HFF-Myc (cell line): ENCODE measurements at regions not wholly inside any gene's neighbourhood (a gene's known extent, or its start where the extent isn't known, plus 50 kb on each side); places are given as distances from the start of the nearest gene placed in this dataset.
"Not testable (repeated sequence)": the region's sequence is repeated elsewhere in the genome, so short reads cannot be mapped to it uniquely, and the experiment has no call there.

Experiments
- DNase-seq: peaks from one replicate; pipeline ENCODE4 v3.0.0-alpha.2; 2011; ENCODE audit warnings: low read depth; ENCODE audit errors: extremely low read depth
- H3K4me3 ChIP-seq: replicated peaks from 2 replicates; pipeline ENCODE4 v1.5.1; 2011; ENCODE audit warnings: low read depth, mild to moderate bottlenecking, control low read depth, low read length
- TF ChIP-seq, protein P1 (sequence below): IDR thresholded peaks from 2 replicates; pipeline ENCODE4 v1.5.1; 2012; ENCODE audit warnings: mild to moderate bottlenecking, low read depth, low read length, control low read depth; ENCODE audit errors: missing control alignments

DNA sequence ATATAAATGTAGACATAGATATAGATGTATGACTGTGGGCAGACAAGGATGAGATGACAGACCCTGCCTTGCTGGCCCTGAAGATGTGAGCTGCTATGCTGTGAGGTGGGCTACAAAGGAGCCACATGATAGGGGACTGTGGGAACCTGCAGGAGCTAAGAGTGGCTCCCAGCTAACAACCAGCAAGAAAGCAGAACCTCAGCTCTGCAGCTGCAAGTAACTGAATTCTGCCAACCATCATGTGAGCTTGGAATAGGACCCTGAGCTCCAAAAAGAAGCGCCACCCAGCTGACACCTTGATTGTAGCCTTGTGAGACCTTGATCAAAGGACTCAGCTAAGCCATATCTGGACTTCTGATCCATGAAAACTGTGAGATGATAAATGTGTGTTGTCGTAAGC lies 123.3 kb upstream of the GRM7 start:
- TF ChIP-seq, protein P1, sequence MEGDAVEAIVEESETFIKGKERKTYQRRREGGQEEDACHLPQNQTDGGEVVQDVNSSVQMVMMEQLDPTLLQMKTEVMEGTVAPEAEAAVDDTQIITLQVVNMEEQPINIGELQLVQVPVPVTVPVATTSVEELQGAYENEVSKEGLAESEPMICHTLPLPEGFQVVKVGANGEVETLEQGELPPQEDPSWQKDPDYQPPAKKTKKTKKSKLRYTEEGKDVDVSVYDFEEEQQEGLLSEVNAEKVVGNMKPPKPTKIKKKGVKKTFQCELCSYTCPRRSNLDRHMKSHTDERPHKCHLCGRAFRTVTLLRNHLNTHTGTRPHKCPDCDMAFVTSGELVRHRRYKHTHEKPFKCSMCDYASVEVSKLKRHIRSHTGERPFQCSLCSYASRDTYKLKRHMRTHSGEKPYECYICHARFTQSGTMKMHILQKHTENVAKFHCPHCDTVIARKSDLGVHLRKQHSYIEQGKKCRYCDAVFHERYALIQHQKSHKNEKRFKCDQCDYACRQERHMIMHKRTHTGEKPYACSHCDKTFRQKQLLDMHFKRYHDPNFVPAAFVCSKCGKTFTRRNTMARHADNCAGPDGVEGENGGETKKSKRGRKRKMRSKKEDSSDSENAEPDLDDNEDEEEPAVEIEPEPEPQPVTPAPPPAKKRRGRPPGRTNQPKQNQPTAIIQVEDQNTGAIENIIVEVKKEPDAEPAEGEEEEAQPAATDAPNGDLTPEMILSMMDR = no peak
- no peak for DNase-seq
- no peak overlapping the region for H3K4me3 ChIP-seq

DNA sequence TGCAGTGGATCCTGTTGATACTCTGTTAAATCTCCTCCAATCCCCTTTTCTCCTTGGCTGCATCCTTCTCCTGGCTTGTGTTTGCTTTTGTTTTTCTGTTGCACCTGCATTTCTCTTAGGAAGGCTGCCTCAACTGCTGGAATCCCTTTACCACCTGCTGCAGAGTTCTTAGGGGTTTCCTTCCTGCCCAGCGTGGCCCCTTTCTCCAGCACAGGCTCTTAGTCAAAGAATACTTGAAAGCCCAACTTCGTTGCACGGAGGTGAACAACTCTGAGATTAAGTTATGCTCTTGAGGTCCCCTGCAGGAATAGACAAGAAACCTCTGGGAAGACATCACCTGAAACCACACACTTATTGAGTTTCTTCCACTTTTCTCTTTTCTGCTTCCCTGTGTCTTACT lies 121.6 kb upstream of the GRM7 start:
- no peak for DNase-seq
- TF ChIP-seq, protein P1 = no peak
- no peak overlapping the region for H3K4me3 ChIP-seq

DNA sequence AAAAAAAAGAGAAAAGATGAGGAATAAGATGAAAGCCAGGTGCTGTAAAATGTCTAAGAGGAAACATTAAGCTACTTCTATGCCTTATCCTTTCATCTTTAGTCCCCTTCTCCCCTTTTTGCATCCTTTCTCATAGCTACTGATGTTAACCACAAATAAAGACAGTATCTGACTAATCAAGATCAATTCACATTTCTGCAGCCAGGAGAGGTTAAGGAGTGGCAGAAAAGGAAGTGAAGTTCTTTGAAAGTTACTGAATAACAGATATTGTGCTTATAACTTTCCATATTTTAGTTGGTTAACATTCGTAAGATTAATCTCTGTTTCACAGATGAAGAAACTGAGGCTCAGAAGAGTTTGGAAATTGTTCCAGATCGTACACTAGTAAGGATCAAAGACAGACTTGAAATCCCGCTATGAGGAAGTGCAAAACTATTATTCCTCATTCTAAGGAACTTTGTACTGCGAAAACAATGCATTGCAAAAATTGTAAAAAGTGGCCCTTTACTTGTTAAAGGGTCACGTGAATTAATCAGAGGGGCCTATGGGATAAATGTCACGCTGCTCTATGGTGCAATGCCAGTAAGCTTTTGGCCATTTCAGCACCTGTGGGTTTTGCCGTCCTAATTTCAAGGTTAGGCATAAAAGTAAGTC lies 117.7 kb upstream of the GRM7 start:
- TF ChIP-seq, protein P1 = no peak
- DNase-seq = no peak
- no peak overlapping the region for H3K4me3 ChIP-seq

DNA sequence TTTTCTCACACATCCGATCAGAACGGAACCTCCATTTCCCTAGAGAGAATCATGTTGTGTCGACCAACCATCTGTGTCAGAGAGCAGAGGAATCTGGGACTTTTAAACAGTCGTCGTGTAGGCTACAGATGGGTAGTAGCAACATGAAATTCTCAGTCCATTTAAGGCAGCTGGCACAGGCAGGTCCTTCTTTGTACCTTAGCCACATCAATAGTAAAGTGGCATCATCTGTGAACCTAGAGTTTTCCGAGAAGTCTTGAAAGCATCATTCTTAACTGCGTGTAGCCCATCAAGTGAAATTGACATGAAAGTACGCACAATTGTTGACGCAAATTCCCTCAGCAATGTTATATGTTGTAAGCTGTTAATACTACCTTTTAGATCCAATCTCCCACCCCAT lies 114.5 kb upstream of the GRM7 start:
- no peak overlapping the region for H3K4me3 ChIP-seq
- DNase-seq = no peak
- TF ChIP-seq, protein P1 = no peak

DNA sequence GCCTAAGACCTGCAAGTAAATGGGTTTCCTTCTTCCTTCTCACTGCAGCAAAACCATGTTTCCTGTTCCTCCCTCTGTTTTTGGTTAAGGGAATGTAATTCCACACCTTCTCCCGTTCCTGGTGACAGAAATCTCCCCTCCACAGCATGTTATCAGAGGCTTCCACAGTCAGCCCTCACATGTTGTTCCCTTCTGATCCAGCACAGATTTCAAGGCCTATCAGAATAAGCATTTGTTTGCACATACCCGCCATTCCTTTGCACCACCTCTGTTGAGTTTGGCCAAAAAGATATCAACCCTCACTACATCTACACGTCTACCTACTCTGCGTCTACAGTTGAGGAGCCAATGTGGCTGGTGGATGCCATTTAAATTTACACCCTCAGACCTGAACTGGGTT lies 113.9 kb upstream of the GRM7 start:
- DNase-seq = no peak
- H3K4me3 ChIP-seq = no peak overlapping the region
- TF ChIP-seq, protein P1 = no peak

DNA sequence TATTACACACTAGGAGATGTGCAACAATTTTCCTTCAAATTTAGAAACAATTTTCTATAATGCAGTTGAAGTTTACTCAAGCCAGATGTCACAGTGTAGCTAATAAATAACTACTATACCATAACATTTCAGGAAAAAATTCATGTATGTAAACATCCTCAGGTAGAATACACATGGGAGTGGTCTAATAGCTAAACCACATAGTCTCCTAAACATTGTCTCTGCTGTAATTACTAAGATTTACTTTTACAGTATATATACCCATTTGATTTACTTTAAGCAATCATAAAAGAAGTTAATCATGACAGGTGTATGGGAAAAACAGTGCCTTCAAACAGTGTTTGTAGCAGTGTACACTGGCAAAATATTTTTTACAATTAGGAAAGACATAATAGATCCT lies 110.1 kb upstream of the GRM7 start:
- no peak for DNase-seq
- no peak overlapping the region for H3K4me3 ChIP-seq
- TF ChIP-seq, protein P1 = no peak

DNA sequence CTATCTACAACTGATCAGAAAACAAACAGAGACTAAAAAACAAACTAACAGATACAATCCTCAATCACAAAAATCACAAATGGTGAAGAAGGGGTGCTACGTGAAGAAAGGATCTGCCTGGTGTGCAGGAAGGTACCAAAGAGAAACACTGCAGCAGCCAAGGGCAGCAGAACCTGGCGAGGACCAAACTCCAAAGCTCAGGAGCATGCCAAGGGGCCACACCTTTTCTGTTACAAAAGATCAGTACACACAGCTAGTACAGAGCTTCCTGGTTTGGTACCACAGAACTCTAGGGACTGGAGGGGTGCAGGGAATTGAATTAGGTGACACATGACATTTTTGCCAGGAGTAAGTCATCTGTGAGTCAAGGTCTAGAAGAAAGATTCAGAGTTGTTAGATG lies 107.4 kb upstream of the GRM7 start:
- TF ChIP-seq, protein P1 = no peak
- no peak overlapping the region for H3K4me3 ChIP-seq
- no peak for DNase-seq

DNA sequence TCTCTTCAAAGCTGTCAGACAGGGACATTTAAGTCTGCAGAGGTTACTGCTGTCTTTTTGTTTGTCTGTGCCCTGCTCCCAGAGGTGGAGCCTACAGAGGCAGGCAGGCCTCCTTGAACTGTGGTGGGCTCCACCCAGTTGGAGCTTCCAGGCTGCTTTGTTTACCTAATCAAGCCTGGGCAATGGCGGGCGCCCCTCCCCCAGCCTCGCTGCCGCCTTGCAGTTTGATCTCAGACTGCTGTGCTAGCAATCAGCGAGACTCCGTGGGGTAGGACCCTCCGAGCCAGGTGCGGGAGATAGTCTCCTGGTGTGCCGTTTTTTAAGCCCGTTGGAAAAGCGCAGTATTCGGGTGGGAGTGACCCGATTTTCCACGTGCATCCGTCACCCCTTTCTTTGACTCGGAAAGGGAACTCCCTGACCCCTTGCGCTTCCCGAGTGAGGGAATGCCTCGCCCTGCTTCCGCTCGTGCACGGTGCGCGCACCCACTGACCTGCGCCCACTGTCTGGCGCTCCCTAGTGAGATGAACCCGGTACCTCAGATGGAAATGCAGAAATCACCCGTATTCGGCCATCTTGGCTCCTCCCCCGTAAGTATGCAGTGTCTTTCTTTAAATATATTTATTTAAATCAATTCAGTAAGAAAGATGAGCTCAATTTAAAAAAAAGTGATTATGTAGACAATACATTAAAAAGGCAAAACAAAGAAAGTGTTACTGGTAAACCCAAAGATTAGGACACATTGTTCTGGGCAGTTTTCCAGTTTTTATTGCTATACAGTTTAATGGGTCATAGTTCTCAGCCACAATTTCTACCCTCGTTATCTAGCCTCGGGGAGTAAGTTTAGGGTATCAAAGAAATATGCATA lies 91.2 kb upstream of the GRM7 start:
- not testable (repeated sequence) for DNase-seq

More for the DNA sequence above, 91.2 kb upstream of the GRM7 start:
- H3K4me3 ChIP-seq = not testable (repeated sequence)
